ENCODE measurements at regions not wholly inside any gene's neighbourhood (a gene's known extent, or its start where the extent isn't known, plus 50 kb on each side); places are given as distances from the start of the nearest gene placed in this dataset.

- TF ChIP-seq, protein P1, sequence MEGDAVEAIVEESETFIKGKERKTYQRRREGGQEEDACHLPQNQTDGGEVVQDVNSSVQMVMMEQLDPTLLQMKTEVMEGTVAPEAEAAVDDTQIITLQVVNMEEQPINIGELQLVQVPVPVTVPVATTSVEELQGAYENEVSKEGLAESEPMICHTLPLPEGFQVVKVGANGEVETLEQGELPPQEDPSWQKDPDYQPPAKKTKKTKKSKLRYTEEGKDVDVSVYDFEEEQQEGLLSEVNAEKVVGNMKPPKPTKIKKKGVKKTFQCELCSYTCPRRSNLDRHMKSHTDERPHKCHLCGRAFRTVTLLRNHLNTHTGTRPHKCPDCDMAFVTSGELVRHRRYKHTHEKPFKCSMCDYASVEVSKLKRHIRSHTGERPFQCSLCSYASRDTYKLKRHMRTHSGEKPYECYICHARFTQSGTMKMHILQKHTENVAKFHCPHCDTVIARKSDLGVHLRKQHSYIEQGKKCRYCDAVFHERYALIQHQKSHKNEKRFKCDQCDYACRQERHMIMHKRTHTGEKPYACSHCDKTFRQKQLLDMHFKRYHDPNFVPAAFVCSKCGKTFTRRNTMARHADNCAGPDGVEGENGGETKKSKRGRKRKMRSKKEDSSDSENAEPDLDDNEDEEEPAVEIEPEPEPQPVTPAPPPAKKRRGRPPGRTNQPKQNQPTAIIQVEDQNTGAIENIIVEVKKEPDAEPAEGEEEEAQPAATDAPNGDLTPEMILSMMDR (IDR thresholded peaks at IDR 0.05), result no peak
- no peak for TF ChIP-seq POLR2AphosphoS5 (IDR thresholded peaks at IDR 0.05)
Observed at GRCh38 chr17:65447823-65448222, 113.6 kb downstream of the AXIN2 start.

Measured in breast epithelium (tissue), 3 donors.